Heart right ventricle (tissue), 16 donors: ENCODE measurements at regions not wholly inside any gene's neighbourhood (a gene's known extent, or its start where the extent isn't known, plus 50 kb on each side); places are given as distances from the start of the nearest gene placed in this dataset.
A peak's percentile ranks its signal among the peaks of the same experiment; 100 is the strongest.

ENCODE experiments used
- ATAC-seq, 8 donors: fragments of 200-7000 bp; cut with Tn5 transposase; one replicate each; pipeline ENCODE4 v1.9.1; 2020; ENCODE audit warnings: mild to moderate bottlenecking in 8 of 8, moderate library complexity in 8 of 8, moderate number of reproducible peaks in 1 of 8
- DNase-seq, 2 donors: peaks; one replicate each; pipeline ENCODE4 v3.0.0-alpha.2; 2020
- H3K27ac ChIP-seq, 10 donors: fragments of 200-600 bp; sonication (generic) in 2 of 10; one replicate each; pipeline versions ENCODE4 v1.5.0 to v1.8.0; 2020 to 2022; ENCODE audit warnings: mild to moderate bottlenecking in 3 of 10
- H3K27me3 ChIP-seq, 7 donors: fragments of 200-600 bp; one replicate each; pipeline ENCODE4 v1.8.0; 2021 to 2022; ENCODE audit warnings: mild to moderate bottlenecking in 2 of 7
- H3K36me3 ChIP-seq, 9 donors: fragments of 200-600 bp; sonication (generic) in 1 of 9; one replicate each; pipeline versions ENCODE4 v1.5.0 to v1.8.0; 2020 to 2022; ENCODE audit warnings: mild to moderate bottlenecking in 2 of 9
- H3K4me1 ChIP-seq, 9 donors: fragments of 200-600 bp; sonication (generic) in 1 of 9; one replicate each; pipeline versions ENCODE4 v1.5.0 to v1.8.0; 2020 to 2022; ENCODE audit warnings: mild to moderate bottlenecking in 4 of 9
- H3K4me3 ChIP-seq, 10 donors: fragments of 200-600 bp; sonication (generic) in 2 of 10; one replicate each; pipeline versions ENCODE4 v1.5.0 to v1.8.0; 2020 to 2022; ENCODE audit warnings: mild to moderate bottlenecking in 7 of 10, moderate library complexity in 2 of 10
- H3K9me3 ChIP-seq, 11 donors: fragments of 200-600 bp in 10 of 11; sonication (generic) in 2 of 11; one replicate each; pipeline versions ENCODE4 v1.5.0 to v1.8.0; 2013 to 2022; ENCODE audit warnings: mild to moderate bottlenecking in 2 of 11, control low read depth in 1 of 11, moderate library complexity in 1 of 11
- CTCF ChIP-seq, 9 donors: fragments of 200-600 bp; sonication (generic) in 2 of 9; IDR thresholded peaks; one replicate each; pipeline versions ENCODE4 v1.5.0 to v1.8.0; 2021 to 2022; ENCODE audit warnings: antibody characterized with exemption in 9 of 9, mild to moderate bottlenecking in 5 of 9, moderate library complexity in 1 of 9
- WGBS, 2 donors: extraction: QIAGEN DNeasy Blood & Tissue Kit; methylation state at CpG; one replicate each; pipeline ENCODE4 v1.1.7; 2013; ENCODE audit warnings: inconsistent platforms in 1 of 2; 5-methylcytosine and 5-hydroxymethylcytosine counted together
- intact Hi-C, 10 donors: fragments of 100-400 bp; cut with DNase I; formaldehyde crosslinking; loops; one replicate each; pipeline versions ENCODE4 v1.11.1 to v1.14.2; 2022
- donor health status: Arrhythmogenic right ventricular cardiomyopathy.
- donor health status: ischemic (EF 13 %, LVEDD 7.1; RV severe dilation, severe dysfunction).
- donor health status: healthy with polysubstance abuse.
- donor health status: DM: no; HTN: yes; CAD: no.
- donor health status: DM: no; HTN: no; CAD: no.
- donor health status: ischemic (EF 25% LVEDD 6.9; RV normal size, moderate dysfunction).
- donor health status: ischemic (EF 25% LVEDD 5.7; RV mildly dilated, moderate dysfunction).
- donor health status: healthy.
- donor health status: DM: yes; HTN: yes; CAD: no.
- donor health status: Ischemic cardiomyopathy.
- donor health status: ischemic (EF 35%, LVEDD 5.7; RV mildly dilated, moderate dysfunction).
- donor health status: nonischemic (EF 11% LVEDD 7.7; RV severe dilation, severe dysfunction).
- donor health status: DM: yes; HTN: yes; CAD: no.
- donor health status: PGD.
- donor health status: ischemic (EF 29% LVEDD 5.4; RV normal size, mild dysfunction).
- donor health status: nonischemic (EF 23%, LVEDD 6.1; RV moderate dilation, normal function).

GRCh38 chr5:89968958-89969381 is 440.6 kb downstream of the CETN3 start:
- peak in 7 of 8 donors; percentile 74 to 93 (median 81) for ATAC-seq
- 52 to 61% methylated on average over 4 of the region's 4 CpGs for WGBS, 2 donors
- H3K27ac ChIP-seq: peak overlapping the region in 7 of 10 donors; percentile 50 to 64 (median 56)

GRCh38 chr5:89967771-89968444 is 441.6 kb downstream of the CETN3 start:
- H3K36me3 ChIP-seq: no peaks in the 10 kb centered on the region
- intact Hi-C loops: no loop called here
- ATAC-seq: peak in 1 of 8 donors; percentile 11
- H3K27ac ChIP-seq: peak overlapping the region in 6 of 10 donors; percentile 2 to 64 (median 48)
- 71 to 90% methylated on average over 1 of the region's 1 CpG for WGBS, 2 donors
- TF ChIP-seq CTCF (IDR thresholded peaks at IDR 0.05): no peak
- H3K4me3 ChIP-seq: no peak overlapping the region
- DNase-seq: no peak
- H3K4me1 ChIP-seq: peaks cover 0 to 26% (median 7%) of the 10 kb centered on the region in 9 donors
- H3K27me3 ChIP-seq: no peaks in the 10 kb centered on the region
- H3K9me3 ChIP-seq: no peaks in the 10 kb centered on the region

More at GRCh38 chr5:89968958-89969381, 440.6 kb downstream of the CETN3 start:
- H3K4me3 ChIP-seq: no peak overlapping the region
- H3K9me3 ChIP-seq: no peaks in the 10 kb centered on the region
- no peaks in the 10 kb centered on the region for H3K27me3 ChIP-seq
- intact Hi-C loops: no loop called here
- peaks cover 0 to 26% (median 7%) of the 10 kb centered on the region in 9 donors for H3K4me1 ChIP-seq
- no peak for TF ChIP-seq CTCF (IDR thresholded peaks at IDR 0.05)
- peak in 1 of 2 donors; percentile 57 for DNase-seq
- no peaks in the 10 kb centered on the region for H3K36me3 ChIP-seq

- Histone ChIP-seq H3K4me1 (peaks cover 0 to 15% (median 4%) of the 10 kb centered on the region in 9 donors), H3K27ac (peak overlapping the region in 6 of 10 donors; percentile 12 to 59 (median 23)), H3K27me3 (no peaks in the 10 kb centered on the region), H3K4me3 (no peak overlapping the region), H3K36me3 (no peaks in the 10 kb centered on the region), H3K9me3 (no peaks in the 10 kb centered on the region)
- TF ChIP-seq CTCF (IDR thresholded peaks at IDR 0.05): no peak
- ATAC-seq (peak in 5 of 8 donors; percentile 35 to 64 (median 53)), DNase-seq (no peak)
- WGBS, 2 donors: 69 to 71% methylated on average over 1 of the region's 1 CpG
- intact Hi-C loops: no loop called here
These were observed 452.7 kb downstream of the CETN3 start for GRCh38 chr5:89956838-89957237.

GRCh38 chr5:89954916-89955315 is 454.6 kb downstream of the CETN3 start:
- H3K4me1 ChIP-seq: peaks cover 0 to 15% (median 4%) of the 10 kb centered on the region in 9 donors
- no peak for TF ChIP-seq CTCF (IDR thresholded peaks at IDR 0.05)
- WGBS, 2 donors: 62 to 73% methylated on average over 4 of the region's 4 CpGs
- H3K4me3 ChIP-seq: no peak overlapping the region
- H3K9me3 ChIP-seq: no peaks in the 10 kb centered on the region
- intact Hi-C loops: no loop called here
- no peaks in the 10 kb centered on the region for H3K36me3 ChIP-seq
- H3K27ac ChIP-seq: no peak overlapping the region
- DNase-seq: no peak
- H3K27me3 ChIP-seq: no peaks in the 10 kb centered on the region
- no peak for ATAC-seq
